Neuron (in vitro differentiated cells): ENCODE measurements at regions not wholly inside any gene's neighbourhood (a gene's known extent, or its start where the extent isn't known, plus 50 kb on each side); places are given as distances from the start of the nearest gene placed in this dataset.

ENCODE experiments used
- H2AFZ ChIP-seq: one replicate; pipeline ENCODE4 v1.6.1; 2013; ENCODE audit warnings: low read depth, mild to moderate bottlenecking, inconsistent platforms, low read length, moderate library complexity
- H3K27me3 ChIP-seq: one replicate; pipeline ENCODE4 v1.6.1; 2013; ENCODE audit warnings: low read length; ENCODE audit not compliant: insufficient read depth
- H3K36me3 ChIP-seq: one replicate; pipeline ENCODE4 v1.6.1; 2013; ENCODE audit warnings: low read length; ENCODE audit not compliant: insufficient read depth
- H3K4me1 ChIP-seq: one replicate; pipeline ENCODE4 v1.6.1; 2013; ENCODE audit warnings: low read length; ENCODE audit not compliant: insufficient read depth
- H3K4me3 ChIP-seq: 2 replicates; pipeline ENCODE4 v1.5.1; 2013; ENCODE audit warnings: mild to moderate bottlenecking, low read length, moderate library complexity
- H3K9me3 ChIP-seq: one replicate; pipeline ENCODE4 v1.6.1; 2013; ENCODE audit warnings: low read length

- Histone ChIP-seq H2AFZ (no peak overlapping the region), H3K4me1 (no peaks in the 10 kb centered on the region), H3K4me3 (no peak overlapping the region)
Measured at GRCh38 chr5:124370601-124371000, 375.8 kb downstream of the ZNF608 start.

GRCh38 chr5:124365361-124365801, 381.1 kb downstream of the ZNF608 start:
- H3K9me3 ChIP-seq: no peaks in the 10 kb centered on the region
- no peaks in the 10 kb centered on the region for H3K4me1 ChIP-seq
- H2AFZ ChIP-seq: no peak overlapping the region
- H3K27me3 ChIP-seq: no peaks in the 10 kb centered on the region
- H3K36me3 ChIP-seq: no peaks in the 10 kb centered on the region
- H3K4me3 ChIP-seq: no peak overlapping the region

More at GRCh38 chr5:124370601-124371000, 375.8 kb downstream of the ZNF608 start:
- Histone ChIP-seq H3K27me3 (no peaks in the 10 kb centered on the region), H3K9me3 (peaks cover 2% of the 10 kb centered on the region), H3K36me3 (no peaks in the 10 kb centered on the region)

GRCh38 chr5:124355928-124356327, 390.5 kb downstream of the ZNF608 start:
- H3K9me3 ChIP-seq: peaks cover 2% of the 10 kb centered on the region
- H3K4me3 ChIP-seq: no peak overlapping the region
- H2AFZ ChIP-seq: no peak overlapping the region
- no peaks in the 10 kb centered on the region for H3K4me1 ChIP-seq
- H3K36me3 ChIP-seq: no peaks in the 10 kb centered on the region
- H3K27me3 ChIP-seq: no peaks in the 10 kb centered on the region

GRCh38 chr5:124353016-124353415, 393.4 kb downstream of the ZNF608 start:
- no peaks in the 10 kb centered on the region for H3K36me3 ChIP-seq
- H2AFZ ChIP-seq: no peak overlapping the region
- no peak overlapping the region for H3K4me3 ChIP-seq
- H3K4me1 ChIP-seq: no peaks in the 10 kb centered on the region
- H3K9me3 ChIP-seq: peaks cover 2% of the 10 kb centered on the region
- H3K27me3 ChIP-seq: no peaks in the 10 kb centered on the region

- Histone ChIP-seq H3K9me3 (peaks cover 2% of the 10 kb centered on the region), H3K27me3 (no peaks in the 10 kb centered on the region), H2AFZ (no peak overlapping the region), H3K4me1 (no peaks in the 10 kb centered on the region), H3K36me3 (no peaks in the 10 kb centered on the region), H3K4me3 (no peak overlapping the region)
Measured at GRCh38 chr5:124352312-124352711, 394.1 kb downstream of the ZNF608 start.

- Histone ChIP-seq H2AFZ (no peak overlapping the region), H3K4me3 (no peak overlapping the region), H3K36me3 (no peaks in the 10 kb centered on the region), H3K4me1 (peaks cover 8% of the 10 kb centered on the region), H3K27me3 (no peaks in the 10 kb centered on the region), H3K9me3 (peaks cover 2% of the 10 kb centered on the region)
Measured at GRCh38 chr5:124349931-124350330, 396.5 kb downstream of the ZNF608 start.

GRCh38 chr5:124343451-124343867, 403.0 kb downstream of the ZNF608 start:
- H3K4me3 ChIP-seq: no peak overlapping the region
- H3K36me3 ChIP-seq: no peaks in the 10 kb centered on the region
- peaks cover 32% of the 10 kb centered on the region for H3K4me1 ChIP-seq
- no peaks in the 10 kb centered on the region for H3K9me3 ChIP-seq
- no peak overlapping the region for H2AFZ ChIP-seq
- no peaks in the 10 kb centered on the region for H3K27me3 ChIP-seq

GRCh38 chr5:124342986-124343385, 403.5 kb downstream of the ZNF608 start:
- no peaks in the 10 kb centered on the region for H3K9me3 ChIP-seq
- no peak overlapping the region for H3K4me3 ChIP-seq
- peaks cover 32% of the 10 kb centered on the region for H3K4me1 ChIP-seq
- H3K36me3 ChIP-seq: no peaks in the 10 kb centered on the region
- H3K27me3 ChIP-seq: no peaks in the 10 kb centered on the region
- no peak overlapping the region for H2AFZ ChIP-seq

- Histone ChIP-seq H2AFZ (no peak overlapping the region), H3K27me3 (no peaks in the 10 kb centered on the region), H3K9me3 (no peaks in the 10 kb centered on the region), H3K4me1 (peaks cover 32% of the 10 kb centered on the region), H3K4me3 (no peak overlapping the region), H3K36me3 (no peaks in the 10 kb centered on the region)
Measured at GRCh38 chr5:124342584-124342983, 403.9 kb downstream of the ZNF608 start.

GRCh38 chr5:124342027-124342471, 404.4 kb downstream of the ZNF608 start:
- Histone ChIP-seq H2AFZ (no peak overlapping the region), H3K9me3 (no peaks in the 10 kb centered on the region), H3K27me3 (no peaks in the 10 kb centered on the region), H3K4me3 (no peak overlapping the region), H3K4me1 (peaks cover 32% of the 10 kb centered on the region), H3K36me3 (no peaks in the 10 kb centered on the region)

GRCh38 chr5:124341066-124341858, 405.2 kb downstream of the ZNF608 start:
- no peaks in the 10 kb centered on the region for H3K36me3 ChIP-seq
- no peak overlapping the region for H2AFZ ChIP-seq
- no peak overlapping the region for H3K4me3 ChIP-seq
- no peaks in the 10 kb centered on the region for H3K27me3 ChIP-seq
- H3K4me1 ChIP-seq: peaks cover 32% of the 10 kb centered on the region
- H3K9me3 ChIP-seq: no peaks in the 10 kb centered on the region

GRCh38 chr5:124337996-124338395, 408.4 kb downstream of the ZNF608 start:
- no peaks in the 10 kb centered on the region for H3K9me3 ChIP-seq
- no peaks in the 10 kb centered on the region for H3K36me3 ChIP-seq
- no peaks in the 10 kb centered on the region for H3K27me3 ChIP-seq
- no peak overlapping the region for H3K4me3 ChIP-seq
- H3K4me1 ChIP-seq: peaks cover 10% of the 10 kb centered on the region
- H2AFZ ChIP-seq: no peak overlapping the region

GRCh38 chr5:124333298-124333979, 413.0 kb downstream of the ZNF608 start:
- Histone ChIP-seq H3K27me3 (no peaks in the 10 kb centered on the region), H3K36me3 (no peaks in the 10 kb centered on the region), H3K9me3 (peaks cover 3% of the 10 kb centered on the region), H2AFZ (no peak overlapping the region), H3K4me1 (no peaks in the 10 kb centered on the region), H3K4me3 (no peak overlapping the region)
